ENCODE measurements at regions not wholly inside any gene's neighbourhood (a gene's known extent, or its start where the extent isn't known, plus 50 kb on each side); places are given as distances from the start of the nearest gene placed in this dataset.

GRCh38 chr5:39494107-39494510, 69.3 kb upstream of the DAB2 start:
- FAIRE-seq = peak; percentile 100

GRCh38 chr5:39491210-39491609, 66.4 kb upstream of the DAB2 start:
- FAIRE-seq = no peak

GRCh38 chr5:39489263-39489662, 64.5 kb upstream of the DAB2 start:
- no peak for FAIRE-seq

- FAIRE-seq = no peak
Observed at GRCh38 chr5:39486790-39487189, 62.0 kb upstream of the DAB2 start.

- no peak for FAIRE-seq
Observed at GRCh38 chr5:39486361-39486760, 61.6 kb upstream of the DAB2 start.

- FAIRE-seq = no peak
Observed at GRCh38 chr5:39485079-39485478, 60.3 kb upstream of the DAB2 start.

GRCh38 chr5:39484673-39485072, 59.9 kb upstream of the DAB2 start:
- no peak for FAIRE-seq

- FAIRE-seq = no peak
Observed at GRCh38 chr5:39482098-39482497, 57.3 kb upstream of the DAB2 start.

- no peak for FAIRE-seq
Observed at GRCh38 chr5:39479537-39479936, 54.8 kb upstream of the DAB2 start.

- no peak for FAIRE-seq
Observed at GRCh38 chr5:39478863-39479262, 54.1 kb upstream of the DAB2 start.

GRCh38 chr5:39476843-39477220, 52.1 kb upstream of the DAB2 start:
- FAIRE-seq = no peak

GRCh38 chr5:39475881-39476842, 51.4 kb upstream of the DAB2 start:
- FAIRE-seq = no peak

GRCh38 chr5:39475159-39475571, 50.4 kb upstream of the DAB2 start:
- no peak for FAIRE-seq
